ENCODE measurements at regions not wholly inside any gene's neighbourhood (a gene's known extent, or its start where the extent isn't known, plus 50 kb on each side); places are given as distances from the start of the nearest gene placed in this dataset.

GRCh38 chr2:138123741-138124140 is 159.5 kb downstream of the HNMT start:
- TF ChIP-seq, protein P1, sequence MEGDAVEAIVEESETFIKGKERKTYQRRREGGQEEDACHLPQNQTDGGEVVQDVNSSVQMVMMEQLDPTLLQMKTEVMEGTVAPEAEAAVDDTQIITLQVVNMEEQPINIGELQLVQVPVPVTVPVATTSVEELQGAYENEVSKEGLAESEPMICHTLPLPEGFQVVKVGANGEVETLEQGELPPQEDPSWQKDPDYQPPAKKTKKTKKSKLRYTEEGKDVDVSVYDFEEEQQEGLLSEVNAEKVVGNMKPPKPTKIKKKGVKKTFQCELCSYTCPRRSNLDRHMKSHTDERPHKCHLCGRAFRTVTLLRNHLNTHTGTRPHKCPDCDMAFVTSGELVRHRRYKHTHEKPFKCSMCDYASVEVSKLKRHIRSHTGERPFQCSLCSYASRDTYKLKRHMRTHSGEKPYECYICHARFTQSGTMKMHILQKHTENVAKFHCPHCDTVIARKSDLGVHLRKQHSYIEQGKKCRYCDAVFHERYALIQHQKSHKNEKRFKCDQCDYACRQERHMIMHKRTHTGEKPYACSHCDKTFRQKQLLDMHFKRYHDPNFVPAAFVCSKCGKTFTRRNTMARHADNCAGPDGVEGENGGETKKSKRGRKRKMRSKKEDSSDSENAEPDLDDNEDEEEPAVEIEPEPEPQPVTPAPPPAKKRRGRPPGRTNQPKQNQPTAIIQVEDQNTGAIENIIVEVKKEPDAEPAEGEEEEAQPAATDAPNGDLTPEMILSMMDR (IDR thresholded peaks at IDR 0.05; ENCODE audit: insufficient read depth, low read depth, low read length) = no peak
- TF ChIP-seq EZH2 (IDR thresholded peaks at IDR 0.05; ENCODE audit: insufficient read depth, low read length) = no peak
